GM19397 (cell line): ENCODE measurements at regions not wholly inside any gene's neighbourhood (a gene's known extent, or its start where the extent isn't known, plus 50 kb on each side); places are given as distances from the start of the nearest gene placed in this dataset.
A peak's percentile ranks its signal among the peaks of the same experiment; 100 is the strongest.
"Not testable (repeated sequence)": the region's sequence is repeated elsewhere in the genome, so short reads cannot be mapped to it uniquely, and the experiment has no call there.

ENCODE experiments used
- ATAC-seq: cut with Tn5 transposase; IDR thresholded peaks from one replicate; pipeline ENCODE4 v1.9.1; 2021; ENCODE audit warnings: mild to moderate bottlenecking, moderate library complexity; ENCODE audit not compliant: unreplicated experiment

GRCh38 chr5:21071986-21072385 lies 1084.0 kb upstream of the CDH18 start:
- no peak for ATAC-seq

GRCh38 chr5:21071421-21071820 lies 1083.4 kb upstream of the CDH18 start:
- ATAC-seq, result no peak

GRCh38 chr5:21070858-21071257 lies 1082.9 kb upstream of the CDH18 start:
- no peak for ATAC-seq

GRCh38 chr5:21067724-21068123 lies 1079.7 kb upstream of the CDH18 start:
- ATAC-seq, result no peak

GRCh38 chr5:21063146-21063545 lies 1075.1 kb upstream of the CDH18 start:
- ATAC-seq, result no peak

- peak; percentile 99 for ATAC-seq
These were observed 1070.3 kb upstream of the CDH18 start for GRCh38 chr5:21058289-21058688.

GRCh38 chr5:21051945-21052344 lies 1063.9 kb upstream of the CDH18 start:
- no peak for ATAC-seq

- ATAC-seq, result no peak
These were observed 1061.9 kb upstream of the CDH18 start for GRCh38 chr5:21049901-21050300.

GRCh38 chr5:21030981-21031380 lies 1043.0 kb upstream of the CDH18 start:
- ATAC-seq, result no peak

- ATAC-seq, result no peak
These were observed 1037.0 kb upstream of the CDH18 start for GRCh38 chr5:21024966-21025365.

- ATAC-seq, result no peak
These were observed 1025.2 kb upstream of the CDH18 start for GRCh38 chr5:21013237-21013636.

GRCh38 chr5:21007781-21008180 lies 1019.8 kb upstream of the CDH18 start:
- no peak for ATAC-seq

- not testable (repeated sequence) for ATAC-seq
These were observed 1000.9 kb upstream of the CDH18 start for GRCh38 chr5:20988933-20989332.

GRCh38 chr5:20985754-20986153 lies 997.8 kb upstream of the CDH18 start:
- ATAC-seq, result no peak

- no peak for ATAC-seq
These were observed 986.4 kb upstream of the CDH18 start for GRCh38 chr5:20974426-20974825.

- peak; percentile 88 for ATAC-seq
These were observed 984.5 kb upstream of the CDH18 start for GRCh38 chr5:20972419-20972925.

GRCh38 chr5:20959347-20959746 lies 971.3 kb upstream of the CDH18 start:
- ATAC-seq, result no peak

- no peak for ATAC-seq
These were observed 970.6 kb upstream of the CDH18 start for GRCh38 chr5:20958641-20959040.

GRCh38 chr5:20956134-20956533 lies 968.1 kb upstream of the CDH18 start:
- no peak for ATAC-seq

GRCh38 chr5:20949636-20950035 lies 961.6 kb upstream of the CDH18 start:
- no peak for ATAC-seq

GRCh38 chr5:20943183-20943971 lies 955.4 kb upstream of the CDH18 start:
- ATAC-seq, result not testable (repeated sequence)

GRCh38 chr5:20942603-20943002 lies 954.6 kb upstream of the CDH18 start:
- not testable (repeated sequence) for ATAC-seq

GRCh38 chr5:20940786-20941185 lies 952.8 kb upstream of the CDH18 start:
- not testable (repeated sequence) for ATAC-seq
